ENCODE measurements at regions not wholly inside any gene's neighbourhood (a gene's known extent, or its start where the extent isn't known, plus 50 kb on each side); places are given as distances from the start of the nearest gene placed in this dataset.

DNA sequence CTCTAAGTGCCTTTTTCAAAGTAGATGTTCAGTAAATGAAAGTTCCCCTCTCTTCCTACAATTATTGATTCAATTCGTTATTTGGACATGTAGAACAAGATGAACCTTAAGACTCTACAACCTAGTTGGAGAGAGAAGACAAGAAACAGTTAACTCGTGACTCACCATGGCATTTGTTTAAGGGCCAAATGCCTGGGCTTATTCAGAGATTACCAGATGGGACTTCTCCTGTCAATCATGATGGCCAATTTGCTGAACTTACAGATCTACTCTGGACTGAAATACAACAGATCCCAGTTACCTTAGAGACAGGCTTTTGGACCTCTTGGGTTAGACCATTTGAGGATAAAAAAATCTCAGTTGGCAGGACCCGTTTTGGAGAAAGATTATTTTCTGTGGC is 93.5 kb downstream of the C1orf94 start:
- Histone ChIP-seq H3K27me3 (ENCODE audit: insufficient read depth, low read length) (no peaks in the 10 kb centered on the region), H3K9me3 (ENCODE audit: control insufficient read depth in 1 of 2, low read length in 2 of 2) (no peaks in the 10 kb centered on the region), H3K36me3 (ENCODE audit: insufficient read depth, low read length) (no peaks in the 10 kb centered on the region), H3K27ac (ENCODE audit: low read depth, low read length) (no peak overlapping the region), H3K4me1 (ENCODE audit: insufficient read depth, low read length) (no peaks in the 10 kb centered on the region), H3K4me3 (ENCODE audit: low read length in 2 of 2) (no peak overlapping the region)
- ChIA-PET CTCF (ENCODE audit: partially characterized antibody) (no interaction called here), POLR2A (ENCODE audit: partially characterized antibody) (no interaction called here)
- no peak overlapping the region for H3K4me3 Mint-ChIP-seq
- H3K27me3 Mint-ChIP-seq: peaks cover 3 to 14% of the 10 kb centered on the region in 2 donors
- intact Hi-C loops (cut with micrococcal nuclease): no loop called here
- H3K27ac Mint-ChIP-seq: no peak overlapping the region
- no peak for DNase-seq
- peaks cover 0 to 3% (median 0%) of the 10 kb centered on the region in 8 donors for H3K9me3 Mint-ChIP-seq
- H3K36me3 Mint-ChIP-seq: no peaks in the 10 kb centered on the region
- no peaks in the 10 kb centered on the region for H3K4me1 Mint-ChIP-seq

DNA sequence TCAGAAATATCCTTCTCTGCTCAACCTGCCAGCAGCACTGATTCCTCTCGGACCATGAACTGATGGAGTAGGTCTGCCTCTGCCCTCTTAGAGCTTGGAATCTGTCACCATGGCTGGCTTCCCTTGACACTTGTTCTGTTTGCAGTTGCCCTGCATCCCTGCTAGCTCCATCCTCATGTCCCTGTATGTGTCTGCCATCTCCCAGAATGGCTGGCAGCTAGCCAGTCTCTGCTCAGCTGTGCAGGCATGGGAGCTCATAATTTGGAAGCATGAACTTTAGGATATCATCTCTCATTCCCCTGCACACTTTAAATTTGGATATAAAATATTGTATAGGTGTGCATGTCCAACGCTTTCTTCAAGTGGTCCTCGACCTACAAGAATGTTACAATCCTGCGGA is 95.4 kb downstream of the C1orf94 start:
- Mint-ChIP-seq H3K36me3 (no peaks in the 10 kb centered on the region), H3K27me3 (peaks cover 3 to 12% of the 10 kb centered on the region in 2 donors), H3K4me3 (no peak overlapping the region), H3K4me1 (no peaks in the 10 kb centered on the region), H3K27ac (no peak overlapping the region), H3K9me3 (peaks cover 0 to 3% (median 0%) of the 10 kb centered on the region in 8 donors)
- DNase-seq: no peak
- Histone ChIP-seq H3K4me3 (ENCODE audit: low read length in 2 of 2) (no peak overlapping the region), H3K27ac (ENCODE audit: low read depth, low read length) (no peak overlapping the region), H3K4me1 (ENCODE audit: insufficient read depth, low read length) (no peaks in the 10 kb centered on the region), H3K9me3 (ENCODE audit: control insufficient read depth in 1 of 2, low read length in 2 of 2) (no peaks in the 10 kb centered on the region), H3K27me3 (ENCODE audit: insufficient read depth, low read length) (no peaks in the 10 kb centered on the region), H3K36me3 (ENCODE audit: insufficient read depth, low read length) (no peaks in the 10 kb centered on the region)
- ChIA-PET POLR2A (ENCODE audit: partially characterized antibody) (no interaction called here), CTCF (ENCODE audit: partially characterized antibody) (no interaction called here)
- intact Hi-C loops (cut with micrococcal nuclease): no loop called here

DNA sequence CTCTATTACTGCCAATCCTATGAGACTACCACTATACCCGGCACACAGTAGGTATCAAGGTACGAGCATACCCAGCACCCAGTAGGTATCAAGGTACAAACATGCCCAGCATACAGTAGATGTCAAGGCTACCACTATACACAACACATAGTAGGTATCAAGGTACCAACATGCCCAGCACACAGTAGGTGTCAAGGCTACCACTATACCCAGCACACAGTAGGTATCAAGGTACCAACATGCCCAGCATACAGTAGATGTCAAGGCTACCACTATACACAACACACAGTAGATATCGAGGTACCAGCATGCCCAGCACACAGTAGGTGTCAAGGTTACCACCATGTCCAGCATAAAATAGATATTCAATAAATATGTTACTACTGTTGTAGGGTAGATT is 98.4 kb downstream of the C1orf94 start:
- no peaks in the 10 kb centered on the region for H3K27me3 ChIP-seq (ENCODE audit: insufficient read depth, low read length)
- DNase-seq: no peak
- peaks cover 0 to 5% of the 10 kb centered on the region in 2 donors for H3K27me3 Mint-ChIP-seq
- ChIA-PET POLR2A (ENCODE audit: partially characterized antibody) (no interaction called here), CTCF (ENCODE audit: partially characterized antibody) (no interaction called here)
- no peaks in the 10 kb centered on the region for H3K9me3 ChIP-seq (ENCODE audit: control insufficient read depth in 1 of 2, low read length in 2 of 2)
- no peak overlapping the region for H3K4me3 ChIP-seq (ENCODE audit: low read length in 2 of 2)
- H3K4me3 Mint-ChIP-seq: no peak overlapping the region
- no peaks in the 10 kb centered on the region for H3K4me1 Mint-ChIP-seq
- H3K27ac ChIP-seq (ENCODE audit: low read depth, low read length): no peak overlapping the region
- H3K36me3 ChIP-seq (ENCODE audit: insufficient read depth, low read length): no peaks in the 10 kb centered on the region
- intact Hi-C loops (cut with micrococcal nuclease): no loop called here
- H3K36me3 Mint-ChIP-seq: no peaks in the 10 kb centered on the region
- no peaks in the 10 kb centered on the region for H3K4me1 ChIP-seq (ENCODE audit: insufficient read depth, low read length)
- no peaks in the 10 kb centered on the region for H3K9me3 Mint-ChIP-seq
- no peak overlapping the region for H3K27ac Mint-ChIP-seq

DNA sequence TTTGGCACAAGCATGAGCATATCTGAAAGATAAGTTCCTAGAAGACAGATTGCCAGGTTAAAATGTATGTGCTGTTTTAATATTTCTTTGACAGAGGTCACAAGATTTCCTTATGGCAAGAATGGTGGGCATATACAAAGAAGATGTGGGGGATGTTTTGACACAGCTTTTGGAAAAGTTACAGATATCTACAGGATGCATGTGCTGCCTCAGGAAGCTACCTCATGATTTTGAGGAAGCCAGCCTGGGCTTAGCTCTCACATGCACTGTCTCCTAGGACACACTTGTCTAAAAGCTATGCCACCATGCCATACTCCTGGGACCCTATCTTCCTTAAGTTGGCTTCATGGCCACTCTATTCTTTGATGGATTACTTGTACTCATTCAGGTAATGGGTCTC is 99.9 kb downstream of the C1orf94 start:
- no peak for DNase-seq
- ChIA-PET POLR2A (ENCODE audit: partially characterized antibody) (no interaction called here), CTCF (ENCODE audit: partially characterized antibody) (no interaction called here)
- H3K36me3 ChIP-seq (ENCODE audit: insufficient read depth, low read length): no peaks in the 10 kb centered on the region
- Mint-ChIP-seq H3K4me1 (no peaks in the 10 kb centered on the region), H3K36me3 (no peaks in the 10 kb centered on the region), H3K4me3 (no peak overlapping the region), H3K27ac (no peak overlapping the region), H3K27me3 (peaks cover 0 to 3% of the 10 kb centered on the region in 2 donors), H3K9me3 (peaks cover 0 to 3% (median 0%) of the 10 kb centered on the region in 8 donors)
- no peaks in the 10 kb centered on the region for H3K9me3 ChIP-seq (ENCODE audit: control insufficient read depth in 1 of 2, low read length in 2 of 2)
- H3K27me3 ChIP-seq (ENCODE audit: insufficient read depth, low read length): no peaks in the 10 kb centered on the region
- H3K4me3 ChIP-seq (ENCODE audit: low read length in 2 of 2): no peak overlapping the region
- H3K27ac ChIP-seq (ENCODE audit: low read depth, low read length): no peak overlapping the region
- H3K4me1 ChIP-seq (ENCODE audit: insufficient read depth, low read length): no peaks in the 10 kb centered on the region
- intact Hi-C loops (cut with micrococcal nuclease): no loop called here

DNA sequence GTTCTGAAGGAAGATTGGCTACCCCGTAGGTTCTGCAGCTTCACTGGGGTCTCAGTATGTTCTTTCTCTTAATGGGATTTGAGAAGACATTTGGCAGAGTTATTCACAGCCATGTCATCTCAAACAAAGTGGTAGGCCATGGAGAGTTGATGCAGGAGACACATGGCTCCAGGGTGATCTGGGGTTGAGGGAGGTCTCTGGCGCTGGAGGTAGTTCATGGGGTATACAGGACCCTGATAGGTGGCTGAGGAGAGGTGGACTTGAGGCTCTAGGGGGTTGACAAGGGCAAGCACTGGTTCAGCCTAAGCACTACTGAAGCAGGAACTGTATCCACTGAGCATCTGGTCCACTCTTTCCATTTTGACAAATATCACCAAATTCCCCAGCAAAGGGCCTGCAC is 100.4 kb downstream of the C1orf94 start:
- DNase-seq: no peak
- Mint-ChIP-seq H3K27me3 (peaks cover 0 to 5% of the 10 kb centered on the region in 2 donors), H3K9me3 (peaks cover 0 to 4% (median 2%) of the 10 kb centered on the region in 8 donors), H3K27ac (no peak overlapping the region), H3K4me3 (no peak overlapping the region), H3K4me1 (no peaks in the 10 kb centered on the region), H3K36me3 (no peaks in the 10 kb centered on the region)
- Histone ChIP-seq H3K4me3 (ENCODE audit: low read length in 2 of 2) (no peak overlapping the region), H3K9me3 (ENCODE audit: control insufficient read depth in 1 of 2, low read length in 2 of 2) (no peaks in the 10 kb centered on the region), H3K36me3 (ENCODE audit: insufficient read depth, low read length) (no peaks in the 10 kb centered on the region), H3K27ac (ENCODE audit: low read depth, low read length) (no peak overlapping the region), H3K4me1 (ENCODE audit: insufficient read depth, low read length) (no peaks in the 10 kb centered on the region), H3K27me3 (ENCODE audit: insufficient read depth, low read length) (no peaks in the 10 kb centered on the region)
- POLR2A ChIA-PET (ENCODE audit: partially characterized antibody): no interaction called here
- intact Hi-C loops (cut with micrococcal nuclease): no loop called here
- CTCF ChIA-PET (ENCODE audit: partially characterized antibody): no interaction called here

DNA sequence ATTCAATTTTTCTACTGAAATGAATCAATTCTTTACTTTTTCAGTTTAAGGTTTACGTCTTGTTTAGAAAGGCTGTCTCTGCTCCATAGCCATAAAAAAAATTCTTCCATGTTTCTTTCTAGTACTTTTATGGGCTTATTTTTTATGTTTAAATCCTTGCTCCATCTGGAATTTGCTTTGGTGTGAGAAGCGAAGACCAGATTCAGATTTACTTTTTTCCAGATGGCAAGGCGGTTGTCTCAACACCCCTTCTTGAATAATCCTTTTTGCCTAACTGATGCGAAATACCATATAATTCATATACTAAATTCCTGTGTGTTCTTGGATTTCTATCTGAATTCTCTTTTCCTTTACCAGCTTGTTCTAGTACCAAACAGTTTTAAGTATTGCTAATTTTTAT is 101.5 kb downstream of the C1orf94 start:
- ChIA-PET POLR2A (ENCODE audit: partially characterized antibody) (no interaction called here), CTCF (ENCODE audit: partially characterized antibody) (no interaction called here)
- intact Hi-C loops (cut with micrococcal nuclease): no loop called here
- no peak overlapping the region for H3K27ac Mint-ChIP-seq
- H3K4me3 Mint-ChIP-seq: no peak overlapping the region
- H3K4me1 ChIP-seq (ENCODE audit: insufficient read depth, low read length): no peaks in the 10 kb centered on the region
- H3K4me3 ChIP-seq (ENCODE audit: low read length in 2 of 2): no peak overlapping the region
- H3K27me3 Mint-ChIP-seq: peaks cover 0 to 5% of the 10 kb centered on the region in 2 donors
- H3K36me3 ChIP-seq (ENCODE audit: insufficient read depth, low read length): no peaks in the 10 kb centered on the region
- H3K36me3 Mint-ChIP-seq: no peaks in the 10 kb centered on the region
- H3K9me3 ChIP-seq (ENCODE audit: control insufficient read depth in 1 of 2, low read length in 2 of 2): no peaks in the 10 kb centered on the region
- H3K4me1 Mint-ChIP-seq: no peaks in the 10 kb centered on the region
- H3K27me3 ChIP-seq (ENCODE audit: insufficient read depth, low read length): no peaks in the 10 kb centered on the region
- H3K9me3 Mint-ChIP-seq: peaks cover 0 to 4% (median 2%) of the 10 kb centered on the region in 8 donors
- DNase-seq: no peak
- no peak overlapping the region for H3K27ac ChIP-seq (ENCODE audit: low read depth, low read length)

DNA sequence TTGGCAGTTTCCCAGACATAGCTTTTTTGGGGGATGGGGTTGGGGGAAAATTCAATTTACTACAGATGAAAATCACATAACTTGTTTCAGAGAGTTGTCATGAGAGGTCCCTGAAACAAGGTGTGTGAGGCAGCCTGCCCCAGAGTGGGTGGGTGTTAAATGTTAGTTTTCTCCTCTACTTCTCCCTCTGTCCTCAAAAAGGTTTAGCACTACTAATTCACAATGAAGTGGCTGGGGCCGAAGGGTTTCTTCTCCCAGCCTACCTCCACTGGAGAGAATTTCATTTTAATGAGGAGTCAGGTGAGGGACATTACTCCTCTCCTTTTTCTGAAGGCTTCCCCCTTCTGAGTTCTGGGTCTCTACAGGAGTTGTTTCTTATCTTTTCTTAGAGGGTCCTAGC is 103.3 kb downstream of the C1orf94 start:
- H3K27me3 Mint-ChIP-seq: peaks cover 0 to 5% of the 10 kb centered on the region in 2 donors
- CTCF ChIA-PET (ENCODE audit: partially characterized antibody): no interaction called here
- H3K36me3 Mint-ChIP-seq: no peaks in the 10 kb centered on the region
- DNase-seq: no peak
- Histone ChIP-seq H3K27me3 (ENCODE audit: insufficient read depth, low read length) (no peaks in the 10 kb centered on the region), H3K4me3 (ENCODE audit: low read length in 2 of 2) (no peak overlapping the region), H3K27ac (ENCODE audit: low read depth, low read length) (no peak overlapping the region), H3K9me3 (ENCODE audit: control insufficient read depth in 1 of 2, low read length in 2 of 2) (no peaks in the 10 kb centered on the region), H3K36me3 (ENCODE audit: insufficient read depth, low read length) (no peaks in the 10 kb centered on the region), H3K4me1 (ENCODE audit: insufficient read depth, low read length) (no peaks in the 10 kb centered on the region)
- no peak overlapping the region for H3K4me3 Mint-ChIP-seq
- POLR2A ChIA-PET (ENCODE audit: partially characterized antibody): no interaction called here
- no peaks in the 10 kb centered on the region for H3K4me1 Mint-ChIP-seq
- peaks cover 0 to 4% (median 2%) of the 10 kb centered on the region in 8 donors for H3K9me3 Mint-ChIP-seq
- H3K27ac Mint-ChIP-seq: no peak overlapping the region
- intact Hi-C loops (cut with micrococcal nuclease): no loop called here

DNA sequence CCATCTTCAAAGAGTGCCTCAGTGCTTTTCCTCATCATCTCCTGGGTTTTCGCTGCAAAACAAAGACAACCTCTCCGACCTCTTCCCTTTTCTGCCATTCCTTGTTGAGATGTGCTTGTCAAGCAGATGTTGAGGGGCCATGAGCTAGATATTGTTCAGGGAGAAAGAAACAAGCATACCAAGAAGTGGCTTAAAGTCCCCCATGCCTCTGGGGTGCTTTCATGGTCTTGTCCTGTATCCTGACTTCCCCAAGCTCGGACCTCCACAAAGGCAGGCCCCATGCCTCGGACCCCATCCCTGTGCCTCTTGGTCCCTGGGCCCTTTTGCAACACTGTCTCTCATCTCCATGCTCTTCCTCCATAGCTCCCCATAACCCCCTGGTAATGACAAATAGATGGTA is 103.8 kb downstream of the C1orf94 start:
- Histone ChIP-seq H3K27ac (ENCODE audit: low read depth, low read length) (no peak overlapping the region), H3K4me1 (ENCODE audit: insufficient read depth, low read length) (no peaks in the 10 kb centered on the region), H3K27me3 (ENCODE audit: insufficient read depth, low read length) (no peaks in the 10 kb centered on the region), H3K4me3 (ENCODE audit: low read length in 2 of 2) (no peak overlapping the region), H3K9me3 (ENCODE audit: control insufficient read depth in 1 of 2, low read length in 2 of 2) (no peaks in the 10 kb centered on the region), H3K36me3 (ENCODE audit: insufficient read depth, low read length) (no peaks in the 10 kb centered on the region)
- H3K4me3 Mint-ChIP-seq: no peak overlapping the region
- no peak overlapping the region for H3K27ac Mint-ChIP-seq
- H3K9me3 Mint-ChIP-seq: peaks cover 0 to 4% (median 2%) of the 10 kb centered on the region in 8 donors
- POLR2A ChIA-PET (ENCODE audit: partially characterized antibody): no interaction called here
- no peaks in the 10 kb centered on the region for H3K4me1 Mint-ChIP-seq
- H3K36me3 Mint-ChIP-seq: no peaks in the 10 kb centered on the region
- peaks cover 0 to 5% of the 10 kb centered on the region in 2 donors for H3K27me3 Mint-ChIP-seq
- CTCF ChIA-PET (ENCODE audit: partially characterized antibody): no interaction called here
- intact Hi-C loops (cut with micrococcal nuclease): no loop called here
- DNase-seq: no peak

All from CD4-positive, alpha-beta memory T cell (primary cell).